ENCODE measurements at regions not wholly inside any gene's neighbourhood (a gene's known extent, or its start where the extent isn't known, plus 50 kb on each side); places are given as distances from the start of the nearest gene placed in this dataset.

GRCh38 chr11:134613646-134614045 is 201.6 kb upstream of the B3GAT1 start:
- Histone ChIP-seq H2AFZ (no peak overlapping the region), H3K36me3 (ENCODE audit: low read depth) (no peaks in the 10 kb centered on the region), H3K27me3 (ENCODE audit: insufficient read depth, low read depth) (peaks cover 99% of the 10 kb centered on the region), H4K20me1 (ENCODE audit: insufficient read depth) (no peaks in the 10 kb centered on the region), H3F3A (ENCODE audit: insufficient read depth, low read depth) (no peaks in the 10 kb centered on the region), H3K9me2 (ENCODE audit: insufficient read depth) (no peaks in the 10 kb centered on the region), H3K9me3 (ENCODE audit: insufficient read depth, low read depth) (no peaks in the 10 kb centered on the region), H3K4me3 (no peak overlapping the region), H3K27ac (no peak overlapping the region), H3K4me2 (no peak overlapping the region), H3K79me2 (ENCODE audit: low read depth) (no peaks in the 10 kb centered on the region), H3K4me1 (replicated peaks; ENCODE audit: insufficient read depth) (no peaks in the 10 kb centered on the region)
- no peak for DNase-seq
- no peak for TF ChIP-seq EZH2 (IDR thresholded peaks at IDR 0.05; ENCODE audit: low read depth)
- TF ChIP-seq CTCF (conservative IDR thresholded peaks at IDR 0.05), result no peak
- POLR2A ChIA-PET (ENCODE audit: unreplicated experiment), result no interaction called here
- intact Hi-C loops (cut with micrococcal nuclease; ENCODE audit: unreplicated experiment), result no loop called here
- no TSS peak for BruUV-seq (replicated peaks)
- CTCF ChIA-PET, result no interaction called here

GRCh38 chr11:134612140-134613030 is 200.3 kb upstream of the B3GAT1 start:
- Histone ChIP-seq H3K4me2 (no peak overlapping the region), H3K79me2 (ENCODE audit: low read depth) (no peaks in the 10 kb centered on the region), H2AFZ (no peak overlapping the region), H3K27me3 (ENCODE audit: insufficient read depth, low read depth) (peaks cover 97% of the 10 kb centered on the region), H3K36me3 (ENCODE audit: low read depth) (no peaks in the 10 kb centered on the region), H3K27ac (no peak overlapping the region), H3K9me2 (ENCODE audit: insufficient read depth) (no peaks in the 10 kb centered on the region), H4K20me1 (ENCODE audit: insufficient read depth) (no peaks in the 10 kb centered on the region), H3F3A (ENCODE audit: insufficient read depth, low read depth) (no peaks in the 10 kb centered on the region), H3K4me1 (replicated peaks; ENCODE audit: insufficient read depth) (no peaks in the 10 kb centered on the region; the same call in 1 of the 2 replicates), H3K4me3 (no peak overlapping the region), H3K9me3 (ENCODE audit: insufficient read depth, low read depth) (no peaks in the 10 kb centered on the region)
- no peak for DNase-seq
- ChIA-PET CTCF (no interaction called here), POLR2A (ENCODE audit: unreplicated experiment) (no interaction called here)
- BruUV-seq (replicated peaks), result no TSS peak
- intact Hi-C loops (cut with micrococcal nuclease; ENCODE audit: unreplicated experiment), result no loop called here
- TF ChIP-seq EZH2 (IDR thresholded peaks at IDR 0.05; ENCODE audit: low read depth) (no peak), CTCF (conservative IDR thresholded peaks at IDR 0.05) (no peak)

- no peaks in the 10 kb centered on the region for H3K79me2 ChIP-seq (ENCODE audit: low read depth)
- ChIA-PET POLR2A (ENCODE audit: unreplicated experiment) (no interaction called here), CTCF (no interaction called here)
- no peak for DNase-seq
- no peaks in the 10 kb centered on the region for H3K36me3 ChIP-seq (ENCODE audit: low read depth)
- no peaks in the 10 kb centered on the region for H3F3A ChIP-seq (ENCODE audit: insufficient read depth, low read depth)
- no peaks in the 10 kb centered on the region for H3K9me3 ChIP-seq (ENCODE audit: insufficient read depth, low read depth)
- peaks cover 97% of the 10 kb centered on the region for H3K27me3 ChIP-seq (ENCODE audit: insufficient read depth, low read depth)
- H3K4me3 ChIP-seq, result no peak overlapping the region
- H3K27ac ChIP-seq, result no peak overlapping the region
- no peaks in the 10 kb centered on the region; the same call in 1 of the 2 replicates for H3K4me1 ChIP-seq (replicated peaks; ENCODE audit: insufficient read depth)
- H2AFZ ChIP-seq, result no peak overlapping the region
- no TSS peak for BruUV-seq (replicated peaks)
- H3K4me2 ChIP-seq, result no peak overlapping the region
- no peak for TF ChIP-seq CTCF (conservative IDR thresholded peaks at IDR 0.05)
- TF ChIP-seq EZH2 (IDR thresholded peaks at IDR 0.05; ENCODE audit: low read depth), result no peak
- H4K20me1 ChIP-seq (ENCODE audit: insufficient read depth), result no peaks in the 10 kb centered on the region
- no peaks in the 10 kb centered on the region for H3K9me2 ChIP-seq (ENCODE audit: insufficient read depth)
- intact Hi-C loops (cut with micrococcal nuclease; ENCODE audit: unreplicated experiment), result no loop called here
Measured at GRCh38 chr11:134611537-134611936, 199.5 kb upstream of the B3GAT1 start.
